GM19372 (cell line): ENCODE measurements at regions not wholly inside any gene's neighbourhood (a gene's known extent, or its start where the extent isn't known, plus 50 kb on each side); places are given as distances from the start of the nearest gene placed in this dataset.
"Not testable (repeated sequence)": the region's sequence is repeated elsewhere in the genome, so short reads cannot be mapped to it uniquely, and the experiment has no call there.

Experiments
- ATAC-seq: cut with Tn5 transposase; IDR thresholded peaks from one replicate; pipeline ENCODE4 v1.9.1; 2021; ENCODE audit warnings: mild to moderate bottlenecking, low read depth, moderate library complexity; ENCODE audit not compliant: unreplicated experiment

- ATAC-seq, result no peak
Measured at GRCh38 chr12:91706466-91706865, 439.2 kb downstream of the BTG1 start.

- no peak for ATAC-seq
Measured at GRCh38 chr12:91704446-91704845, 441.2 kb downstream of the BTG1 start.

DNA sequence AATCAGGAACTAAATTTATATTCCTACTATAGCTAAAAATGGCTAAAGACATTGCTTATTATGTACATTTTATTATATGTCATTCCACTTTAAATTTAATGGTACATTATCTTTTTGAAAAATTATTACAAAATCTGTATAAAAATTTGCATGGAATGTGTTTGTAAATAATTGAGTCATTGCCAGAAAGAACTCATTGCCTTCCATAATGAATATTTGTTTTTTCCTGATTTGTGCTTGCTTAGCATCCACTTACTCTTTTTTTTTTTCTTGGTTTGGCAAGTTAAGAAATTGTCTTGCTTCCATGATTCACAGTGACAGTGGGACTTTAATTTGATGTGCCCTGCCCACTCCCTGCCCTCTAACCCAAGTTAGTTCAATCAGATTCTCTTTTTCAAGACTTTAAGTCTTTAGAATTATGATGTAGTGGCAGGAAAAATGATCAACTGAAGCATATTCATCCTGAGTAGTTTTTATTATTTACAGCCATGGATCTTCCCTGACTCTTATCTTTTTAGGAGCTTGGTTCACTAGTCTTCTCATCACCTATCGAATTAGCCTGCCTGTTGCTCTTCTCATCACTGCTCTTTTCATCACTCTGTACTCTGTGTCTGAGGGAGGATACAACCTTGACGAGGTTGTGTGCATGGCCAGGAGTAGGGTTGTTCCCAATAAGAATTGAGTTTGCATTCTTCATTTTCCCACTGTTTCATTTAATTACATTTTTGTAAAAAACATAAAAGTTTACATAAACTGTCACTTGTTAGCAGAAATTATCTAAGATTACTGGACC is 442.0 kb downstream of the BTG1 start:
- ATAC-seq, result no peak

GRCh38 chr12:91702843-91703425 is 442.7 kb downstream of the BTG1 start:
- ATAC-seq, result no peak

- no peak for ATAC-seq
Measured at GRCh38 chr12:91695964-91696363, 449.7 kb downstream of the BTG1 start.

GRCh38 chr12:91695406-91695805 is 450.2 kb downstream of the BTG1 start:
- not testable (repeated sequence) for ATAC-seq

GRCh38 chr12:91690531-91690930 is 455.1 kb downstream of the BTG1 start:
- ATAC-seq, result no peak

- ATAC-seq, result peak; percentile 59
Measured at GRCh38 chr12:91687052-91688017, 458.3 kb downstream of the BTG1 start.

DNA sequence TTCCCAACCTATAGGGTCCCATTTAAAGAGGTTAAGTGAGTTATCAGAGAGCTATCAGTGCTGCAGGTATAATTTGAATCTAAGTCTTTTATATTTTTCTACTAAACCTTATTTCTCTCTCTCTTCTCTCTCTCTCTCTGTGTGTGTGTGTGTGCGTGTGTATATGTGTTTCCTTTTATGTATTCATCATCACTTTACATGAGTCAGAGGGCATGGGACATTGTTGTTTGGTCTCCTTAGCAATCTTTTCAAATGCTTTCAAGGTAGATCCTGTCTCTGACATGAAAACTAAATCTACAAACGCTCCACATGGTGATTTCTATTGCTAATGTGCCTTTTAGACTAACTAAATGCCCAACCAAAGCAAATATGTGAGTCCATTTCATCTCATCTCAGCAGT is 459.7 kb downstream of the BTG1 start:
- no peak for ATAC-seq

GRCh38 chr12:91681751-91682150 is 463.9 kb downstream of the BTG1 start:
- ATAC-seq, result no peak

GRCh38 chr12:91680864-91681263 is 464.8 kb downstream of the BTG1 start:
- ATAC-seq, result no peak

- no peak for ATAC-seq
Measured at GRCh38 chr12:91677556-91677955, 468.1 kb downstream of the BTG1 start.

GRCh38 chr12:91675401-91675800 is 470.2 kb downstream of the BTG1 start:
- ATAC-seq, result no peak

GRCh38 chr12:91672130-91672529 is 473.5 kb downstream of the BTG1 start:
- no peak for ATAC-seq

- ATAC-seq, result no peak
Measured at GRCh38 chr12:91667694-91668093, 478.0 kb downstream of the BTG1 start.

GRCh38 chr12:91663744-91664143 is 481.1 kb upstream of the DCN start:
- ATAC-seq, result no peak

GRCh38 chr12:91663310-91663709 is 480.7 kb upstream of the DCN start:
- no peak for ATAC-seq

GRCh38 chr12:91662021-91662420 is 479.4 kb upstream of the DCN start:
- ATAC-seq, result no peak

- no peak for ATAC-seq
Measured at GRCh38 chr12:91657032-91657431, 474.4 kb upstream of the DCN start.

DNA sequence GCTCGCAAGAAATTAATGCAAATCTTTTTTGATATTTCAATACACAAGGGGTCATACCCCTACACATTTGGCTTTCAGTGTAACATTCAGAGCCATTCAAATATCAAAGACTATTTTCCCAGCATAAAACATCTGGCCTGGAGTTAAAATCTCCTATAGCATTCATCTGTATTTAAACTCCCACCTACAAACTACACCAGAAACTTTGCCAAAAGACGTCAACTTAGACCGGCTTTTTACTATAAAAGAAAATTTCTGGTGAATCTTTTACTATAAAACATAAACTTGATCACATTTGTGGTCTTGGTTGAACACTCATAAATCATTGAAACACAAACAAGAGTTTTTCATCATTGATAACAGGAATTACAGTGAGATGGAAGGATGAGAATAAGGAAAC is 473.3 kb upstream of the DCN start:
- ATAC-seq, result no peak

GRCh38 chr12:91654087-91654486 is 471.5 kb upstream of the DCN start:
- no peak for ATAC-seq
